Stimulated activated effector memory CD8-positive, alpha-beta T cell treated with anti-CD3 and anti-CD28 coated beads, Interleukin-12 subunit alpha, Interleukin-12 subunit beta, amount 100 ng/mL, for 72 hours (primary cell): ENCODE measurements at regions not wholly inside any gene's neighbourhood (a gene's known extent, or its start where the extent isn't known, plus 50 kb on each side); places are given as distances from the start of the nearest gene placed in this dataset.
A peak's percentile ranks its signal among the peaks of the same experiment; 100 is the strongest.

ENCODE experiments used
- ATAC-seq: fragments of 150-1000 bp; cut with Tn5 transposase; 2 replicates; pipeline ENCODE4 v1.10.0; 2021
- DNase-seq, 2 donors: peaks; one replicate each; pipeline ENCODE4 v3.0.0; 2021 to 2022; ENCODE audit warnings: low spot score in 2 of 2
- H3K27ac Mint-ChIP-seq: one replicate; pipeline ENCODE4 v1.8.0; 2022; ENCODE audit warnings: mild to moderate bottlenecking, mixed read lengths
- H3K36me3 Mint-ChIP-seq: one replicate; pipeline ENCODE4 v1.8.0; 2022; ENCODE audit warnings: mild to moderate bottlenecking, mixed read lengths
- H3K4me1 Mint-ChIP-seq: one replicate; pipeline ENCODE4 v1.8.0; 2022; ENCODE audit warnings: mixed read lengths
- H3K4me3 Mint-ChIP-seq: one replicate; pipeline ENCODE4 v1.8.0; 2022; ENCODE audit warnings: mild to moderate bottlenecking, mixed read lengths
- H3K9me3 Mint-ChIP-seq: one replicate; pipeline ENCODE4 v1.8.0; 2022; ENCODE audit warnings: mixed read lengths

GRCh38 chr5:118778941-118779340 is 209.4 kb downstream of the DTWD2 start:
- H3K4me1 Mint-ChIP-seq: no peaks in the 10 kb centered on the region
- H3K36me3 Mint-ChIP-seq: no peaks in the 10 kb centered on the region
- no peak overlapping the region for H3K27ac Mint-ChIP-seq
- no peak for DNase-seq
- H3K9me3 Mint-ChIP-seq: no peaks in the 10 kb centered on the region
- ATAC-seq: no peak
- H3K4me3 Mint-ChIP-seq: no peak overlapping the region

- no peaks in the 10 kb centered on the region for H3K9me3 Mint-ChIP-seq
- H3K36me3 Mint-ChIP-seq: no peaks in the 10 kb centered on the region
- no peak for ATAC-seq
- H3K4me3 Mint-ChIP-seq: no peak overlapping the region
- no peak overlapping the region for H3K27ac Mint-ChIP-seq
- DNase-seq: no peak
- no peaks in the 10 kb centered on the region for H3K4me1 Mint-ChIP-seq
Observed at GRCh38 chr5:118777189-118777736, 211.1 kb downstream of the DTWD2 start.

GRCh38 chr5:118776755-118777154 is 211.6 kb downstream of the DTWD2 start:
- Mint-ChIP-seq H3K27ac (no peak overlapping the region), H3K9me3 (peaks cover under 1% of the 10 kb centered on the region), H3K4me1 (no peaks in the 10 kb centered on the region), H3K36me3 (no peaks in the 10 kb centered on the region), H3K4me3 (no peak overlapping the region)
- peak; percentile 31 for ATAC-seq
- DNase-seq: no peak

GRCh38 chr5:118775790-118776499 is 212.4 kb downstream of the DTWD2 start:
- Mint-ChIP-seq H3K4me1 (no peaks in the 10 kb centered on the region), H3K27ac (no peak overlapping the region), H3K9me3 (peaks cover 6% of the 10 kb centered on the region), H3K4me3 (no peak overlapping the region), H3K36me3 (no peaks in the 10 kb centered on the region)
- no peak for ATAC-seq
- DNase-seq: no peak

- Mint-ChIP-seq H3K4me3 (no peak overlapping the region), H3K27ac (no peak overlapping the region), H3K36me3 (no peaks in the 10 kb centered on the region), H3K9me3 (peaks cover 6% of the 10 kb centered on the region), H3K4me1 (no peaks in the 10 kb centered on the region)
- ATAC-seq (no peak), DNase-seq (no peak)
Observed at GRCh38 chr5:118768607-118769175, 219.7 kb downstream of the DTWD2 start.

- Mint-ChIP-seq H3K4me3 (no peak overlapping the region), H3K27ac (no peak overlapping the region), H3K36me3 (no peaks in the 10 kb centered on the region), H3K9me3 (peaks cover 9% of the 10 kb centered on the region), H3K4me1 (no peaks in the 10 kb centered on the region)
- DNase-seq (no peak), ATAC-seq (no peak)
Observed at GRCh38 chr5:118762291-118762690, 226.1 kb downstream of the DTWD2 start.

GRCh38 chr5:118761814-118762213 is 226.5 kb downstream of the DTWD2 start:
- DNase-seq (no peak), ATAC-seq (no peak)
- Mint-ChIP-seq H3K4me1 (no peaks in the 10 kb centered on the region), H3K4me3 (no peak overlapping the region), H3K27ac (no peak overlapping the region), H3K9me3 (peaks cover 9% of the 10 kb centered on the region), H3K36me3 (no peaks in the 10 kb centered on the region)

- Mint-ChIP-seq H3K4me3 (no peak overlapping the region), H3K4me1 (no peaks in the 10 kb centered on the region), H3K36me3 (no peaks in the 10 kb centered on the region), H3K9me3 (peaks cover 3% of the 10 kb centered on the region), H3K27ac (no peak overlapping the region)
- DNase-seq: no peak
- ATAC-seq: no peak
Observed at GRCh38 chr5:118752969-118753368, 235.4 kb downstream of the DTWD2 start.

- ATAC-seq (no peak), DNase-seq (no peak)
- Mint-ChIP-seq H3K27ac (no peak overlapping the region), H3K4me1 (no peaks in the 10 kb centered on the region), H3K36me3 (no peaks in the 10 kb centered on the region), H3K4me3 (no peak overlapping the region), H3K9me3 (peaks cover 13% of the 10 kb centered on the region)
Observed at GRCh38 chr5:118736396-118736795, 252.0 kb downstream of the DTWD2 start.

GRCh38 chr5:118733394-118733793 is 255.0 kb downstream of the DTWD2 start:
- no peak for DNase-seq
- peaks cover 11% of the 10 kb centered on the region for H3K9me3 Mint-ChIP-seq
- ATAC-seq: no peak
- no peaks in the 10 kb centered on the region for H3K36me3 Mint-ChIP-seq
- no peaks in the 10 kb centered on the region for H3K4me1 Mint-ChIP-seq
- H3K4me3 Mint-ChIP-seq: no peak overlapping the region
- no peak overlapping the region for H3K27ac Mint-ChIP-seq

- Mint-ChIP-seq H3K36me3 (no peaks in the 10 kb centered on the region), H3K4me1 (no peaks in the 10 kb centered on the region), H3K9me3 (peaks cover 5% of the 10 kb centered on the region), H3K4me3 (no peak overlapping the region), H3K27ac (no peak overlapping the region)
- DNase-seq (no peak), ATAC-seq (no peak)
Observed at GRCh38 chr5:118728191-118728590, 260.2 kb downstream of the DTWD2 start.

- H3K27ac Mint-ChIP-seq: no peak overlapping the region
- no peaks in the 10 kb centered on the region for H3K4me1 Mint-ChIP-seq
- no peaks in the 10 kb centered on the region for H3K36me3 Mint-ChIP-seq
- peaks cover 9% of the 10 kb centered on the region for H3K9me3 Mint-ChIP-seq
- no peak overlapping the region for H3K4me3 Mint-ChIP-seq
- ATAC-seq: no peak
- DNase-seq: no peak
Observed at GRCh38 chr5:118726891-118727290, 261.5 kb downstream of the DTWD2 start.

GRCh38 chr5:118723021-118723338 is 265.4 kb downstream of the DTWD2 start:
- Mint-ChIP-seq H3K4me1 (no peaks in the 10 kb centered on the region), H3K4me3 (no peak overlapping the region), H3K9me3 (peaks cover 17% of the 10 kb centered on the region), H3K27ac (no peak overlapping the region), H3K36me3 (no peaks in the 10 kb centered on the region)
- ATAC-seq (no peak), DNase-seq (no peak)

GRCh38 chr5:118722122-118723020 is 266.0 kb downstream of the DTWD2 start:
- H3K4me1 Mint-ChIP-seq: no peaks in the 10 kb centered on the region
- DNase-seq (no peak), ATAC-seq (peak; percentile 8)
- no peak overlapping the region for H3K4me3 Mint-ChIP-seq
- H3K36me3 Mint-ChIP-seq: no peaks in the 10 kb centered on the region
- peaks cover 17% of the 10 kb centered on the region for H3K9me3 Mint-ChIP-seq
- no peak overlapping the region for H3K27ac Mint-ChIP-seq

- DNase-seq (no peak), ATAC-seq (no peak)
- H3K4me1 Mint-ChIP-seq: no peaks in the 10 kb centered on the region
- H3K9me3 Mint-ChIP-seq: peaks cover 19% of the 10 kb centered on the region
- no peaks in the 10 kb centered on the region for H3K36me3 Mint-ChIP-seq
- no peak overlapping the region for H3K4me3 Mint-ChIP-seq
- no peak overlapping the region for H3K27ac Mint-ChIP-seq
Observed at GRCh38 chr5:118711727-118712126, 276.6 kb downstream of the DTWD2 start.
